Endodermal cell (in vitro differentiated cells): ENCODE measurements at regions not wholly inside any gene's neighbourhood (a gene's known extent, or its start where the extent isn't known, plus 50 kb on each side); places are given as distances from the start of the nearest gene placed in this dataset.

Experiments used
- DNase-seq: peaks from one replicate; pipeline ENCODE4 v3.0.0-alpha.2; 2017
- H3K27ac ChIP-seq: 2 replicates; pipeline ENCODE4 v1.5.1; 2013; ENCODE audit warnings: mild to moderate bottlenecking, low read depth, low read length, moderate library complexity
- H3K27me3 ChIP-seq: 2 replicates; pipeline ENCODE4 v1.6.1; 2013; ENCODE audit warnings: mild to moderate bottlenecking, low read length, moderate library complexity; ENCODE audit not compliant: insufficient read depth, control insufficient read depth, poor library complexity, severe bottlenecking
- H3K36me3 ChIP-seq: 2 replicates; pipeline ENCODE4 v1.7.0; 2013; ENCODE audit warnings: mild to moderate bottlenecking, low read length, moderate library complexity; ENCODE audit not compliant: control insufficient read depth, insufficient read depth
- H3K4me1 ChIP-seq: one replicate; pipeline ENCODE4 v1.7.0; 2013; ENCODE audit warnings: low read length; ENCODE audit not compliant: control insufficient read depth, insufficient read depth
- H3K4me3 ChIP-seq: 2 replicates; pipeline ENCODE4 v1.5.1; 2013; ENCODE audit warnings: mild to moderate bottlenecking, low read length, moderate library complexity
- H3K9ac ChIP-seq: 2 replicates; pipeline ENCODE4 v1.6.1; 2013; ENCODE audit warnings: mild to moderate bottlenecking, low read length, moderate library complexity; ENCODE audit not compliant: poor library complexity, severe bottlenecking; ENCODE audit errors: extremely low read depth
- H3K9me3 ChIP-seq: 2 replicates; pipeline ENCODE4 v1.6.1; 2013; ENCODE audit warnings: mild to moderate bottlenecking, low read length, moderate library complexity; ENCODE audit not compliant: control insufficient read depth
- H3K27ac Mint-ChIP-seq: 2 replicates; pipeline ENCODE4 v1.8.0; 2020; ENCODE audit warnings: mixed read lengths
- H3K27me3 Mint-ChIP-seq: 2 replicates; pipeline ENCODE4 v1.8.0; 2021; ENCODE audit warnings: mild to moderate bottlenecking, mixed read lengths; ENCODE audit not compliant: insufficient read depth
- H3K36me3 Mint-ChIP-seq: 2 replicates; pipeline ENCODE4 v1.8.0; 2020; ENCODE audit warnings: low read depth, mixed read lengths
- H3K4me1 Mint-ChIP-seq: 2 replicates; pipeline ENCODE4 v1.8.0; 2020; ENCODE audit warnings: mixed read lengths
- H3K4me3 Mint-ChIP-seq: 2 replicates; pipeline ENCODE4 v1.8.0; 2020; ENCODE audit warnings: mild to moderate bottlenecking, moderate library complexity, mixed read lengths
- H3K9me3 Mint-ChIP-seq: 2 replicates; pipeline ENCODE4 v1.8.0; 2020; ENCODE audit warnings: mild to moderate bottlenecking, mixed read lengths
- WGBS, 2 experiments: methylation state at CpG; one replicate each; pipeline versions ENCODE4 v1.1.5 to v1.1.7; 2013; ENCODE audit warnings: missing lambda C conversion rate in 2 of 2, mixed read lengths in 1 of 2; ENCODE audit not compliant: insufficient coverage in 1 of 2, insufficient read length in 1 of 2; 5-methylcytosine and 5-hydroxymethylcytosine counted together
- TF ChIP-seq, protein P1 (sequence below): fragments of 200-600 bp; sonication (generic); conservative IDR thresholded peaks from 2 replicates; pipeline ENCODE4 v1.5.0; 2021; ENCODE audit warnings: antibody characterized with exemption, mild to moderate bottlenecking

DNA sequence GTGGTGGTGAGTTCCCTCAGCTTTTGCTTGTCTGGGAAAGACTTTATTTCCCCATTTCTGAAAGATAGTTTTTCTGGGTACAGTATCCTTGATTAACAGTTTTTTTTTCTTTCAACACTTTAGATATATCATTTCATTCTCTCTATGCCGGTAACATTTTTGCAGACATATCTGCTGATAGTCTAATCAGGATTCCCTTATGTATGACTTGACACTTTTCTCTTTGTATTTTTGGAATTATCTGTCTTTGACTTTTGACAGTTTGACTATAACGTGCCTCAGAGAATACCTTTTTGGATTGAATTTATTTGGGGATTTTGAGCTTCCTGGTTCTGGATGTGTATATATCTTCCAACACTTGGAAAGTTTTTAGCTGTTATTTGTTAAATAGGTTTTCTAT lies 234.8 kb upstream of the PRICKLE1 start:
- H3K9me3 ChIP-seq = no peaks in the 10 kb centered on the region
- TF ChIP-seq, protein P1, sequence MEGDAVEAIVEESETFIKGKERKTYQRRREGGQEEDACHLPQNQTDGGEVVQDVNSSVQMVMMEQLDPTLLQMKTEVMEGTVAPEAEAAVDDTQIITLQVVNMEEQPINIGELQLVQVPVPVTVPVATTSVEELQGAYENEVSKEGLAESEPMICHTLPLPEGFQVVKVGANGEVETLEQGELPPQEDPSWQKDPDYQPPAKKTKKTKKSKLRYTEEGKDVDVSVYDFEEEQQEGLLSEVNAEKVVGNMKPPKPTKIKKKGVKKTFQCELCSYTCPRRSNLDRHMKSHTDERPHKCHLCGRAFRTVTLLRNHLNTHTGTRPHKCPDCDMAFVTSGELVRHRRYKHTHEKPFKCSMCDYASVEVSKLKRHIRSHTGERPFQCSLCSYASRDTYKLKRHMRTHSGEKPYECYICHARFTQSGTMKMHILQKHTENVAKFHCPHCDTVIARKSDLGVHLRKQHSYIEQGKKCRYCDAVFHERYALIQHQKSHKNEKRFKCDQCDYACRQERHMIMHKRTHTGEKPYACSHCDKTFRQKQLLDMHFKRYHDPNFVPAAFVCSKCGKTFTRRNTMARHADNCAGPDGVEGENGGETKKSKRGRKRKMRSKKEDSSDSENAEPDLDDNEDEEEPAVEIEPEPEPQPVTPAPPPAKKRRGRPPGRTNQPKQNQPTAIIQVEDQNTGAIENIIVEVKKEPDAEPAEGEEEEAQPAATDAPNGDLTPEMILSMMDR = no peak
- no peak overlapping the region for H3K9ac ChIP-seq
- H3K9me3 Mint-ChIP-seq = no peaks in the 10 kb centered on the region
- no peak overlapping the region for H3K27ac Mint-ChIP-seq
- H3K4me1 Mint-ChIP-seq = no peaks in the 10 kb centered on the region
- H3K4me3 Mint-ChIP-seq = no peak overlapping the region
- no peak for DNase-seq
- H3K27me3 ChIP-seq = no peaks in the 10 kb centered on the region
- H3K36me3 ChIP-seq = no peaks in the 10 kb centered on the region
- no peaks in the 10 kb centered on the region for H3K4me1 ChIP-seq
- no peak overlapping the region for H3K27ac ChIP-seq
- 94 to 100% methylated on average over 2 of the region's 2 CpGs for WGBS, 2 experiments
- no peak overlapping the region for H3K4me3 ChIP-seq
- H3K36me3 Mint-ChIP-seq = no peaks in the 10 kb centered on the region
- H3K27me3 Mint-ChIP-seq = no peaks in the 10 kb centered on the region

DNA sequence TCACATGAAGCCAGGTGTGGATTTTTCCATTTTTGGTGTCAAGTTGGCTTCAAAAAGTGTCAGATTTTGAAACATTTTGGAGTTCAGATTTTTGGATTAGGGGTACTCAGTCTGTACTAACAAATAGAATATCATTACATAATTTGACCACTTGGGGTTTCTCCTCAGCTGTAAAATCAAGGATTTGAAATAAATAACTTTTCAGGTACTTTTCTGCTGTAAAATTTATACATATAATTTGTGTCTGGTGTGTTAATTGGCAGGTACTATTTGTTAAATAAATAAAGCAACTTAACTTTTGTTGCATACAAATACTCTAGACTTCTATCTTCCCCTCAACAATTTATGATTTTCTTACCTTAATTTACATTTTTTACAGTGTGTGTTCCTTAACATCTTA lies 234.1 kb upstream of the PRICKLE1 start:
- H3K9me3 ChIP-seq = no peaks in the 10 kb centered on the region
- no peaks in the 10 kb centered on the region for H3K36me3 ChIP-seq
- Mint-ChIP-seq H3K4me1 (no peaks in the 10 kb centered on the region), H3K36me3 (no peaks in the 10 kb centered on the region), H3K4me3 (no peak overlapping the region), H3K27me3 (no peaks in the 10 kb centered on the region), H3K27ac (no peak overlapping the region), H3K9me3 (no peaks in the 10 kb centered on the region)
- H3K9ac ChIP-seq = no peak overlapping the region
- DNase-seq = no peak
- H3K27ac ChIP-seq = no peak overlapping the region
- TF ChIP-seq, protein P1 = no peak
- H3K27me3 ChIP-seq = no peaks in the 10 kb centered on the region
- no peak overlapping the region for H3K4me3 ChIP-seq
- H3K4me1 ChIP-seq = no peaks in the 10 kb centered on the region

DNA sequence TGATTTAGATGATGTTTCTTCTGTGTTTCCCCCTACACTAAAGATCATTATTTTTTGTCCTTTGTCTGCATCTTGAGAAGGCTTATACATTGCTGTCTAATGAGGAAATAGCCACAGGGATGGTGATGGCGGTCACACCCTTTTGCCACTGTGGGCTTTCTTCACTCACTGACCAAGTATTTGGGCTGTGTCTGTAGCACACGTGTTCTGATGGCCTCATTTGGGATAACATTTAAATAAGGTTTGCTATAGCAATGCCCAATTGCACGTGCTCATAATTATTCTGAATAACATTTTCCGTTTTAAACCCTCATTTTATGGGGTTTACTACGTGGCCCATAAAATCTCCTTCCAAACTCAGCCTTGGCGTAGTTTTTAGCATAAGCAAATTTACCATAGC lies 230.3 kb upstream of the PRICKLE1 start:
- Mint-ChIP-seq H3K4me3 (no peak overlapping the region), H3K4me1 (no peaks in the 10 kb centered on the region), H3K9me3 (no peaks in the 10 kb centered on the region), H3K36me3 (no peaks in the 10 kb centered on the region), H3K27ac (no peak overlapping the region), H3K27me3 (no peaks in the 10 kb centered on the region)
- Histone ChIP-seq H3K27me3 (no peaks in the 10 kb centered on the region), H3K4me1 (no peaks in the 10 kb centered on the region), H3K4me3 (no peak overlapping the region), H3K9ac (no peak overlapping the region), H3K9me3 (no peaks in the 10 kb centered on the region), H3K36me3 (no peaks in the 10 kb centered on the region), H3K27ac (no peak overlapping the region)
- 77 to 83% methylated on average over 6 of the region's 6 CpGs for WGBS, 2 experiments
- TF ChIP-seq, protein P1 = no peak
- no peak for DNase-seq
